Transverse colon (tissue), 4 donors: ENCODE measurements at regions not wholly inside any gene's neighbourhood (a gene's known extent, or its start where the extent isn't known, plus 50 kb on each side); places are given as distances from the start of the nearest gene placed in this dataset.

ENCODE experiments used
- DNase-seq: peaks from one replicate; pipeline ENCODE4 v3.0.0-alpha.2; 2019
- H3K27ac ChIP-seq, 4 donors: fragments of 200-600 bp; sonication (generic); 2 replicates each; pipeline ENCODE4 v1.5.1; 2016 to 2018; ENCODE audit warnings: inconsistent platforms in 4 of 4
- H3K27me3 ChIP-seq: fragments of 200-600 bp; sonication (generic); 2 replicates; pipeline ENCODE4 v1.5.1; 2017; ENCODE audit warnings: inconsistent platforms
- H3K36me3 ChIP-seq, 4 donors: fragments of 200-600 bp; sonication (generic); 2 replicates each; pipeline ENCODE4 v1.5.1; 2017 to 2019; ENCODE audit warnings: inconsistent platforms in 4 of 4
- H3K4me1 ChIP-seq, 4 donors: fragments of 200-600 bp; sonication (generic); 2 replicates each; pipeline ENCODE4 v1.5.1; 2017 to 2020; ENCODE audit warnings: inconsistent platforms in 4 of 4
- H3K4me3 ChIP-seq, 4 donors: fragments of 200-600 bp; sonication (generic); 1 replicate in 1 of 4; 2 replicates in 3 of 4; pipeline versions ENCODE4 v1.5.1 to v1.6.1; 2017 to 2019; ENCODE audit warnings: inconsistent platforms in 4 of 4
- H3K9me3 ChIP-seq, 2 donors: fragments of 200-600 bp; sonication (generic); 2 replicates each; pipeline ENCODE4 v1.5.1; 2017 to 2019; ENCODE audit warnings: inconsistent platforms in 2 of 2
- CTCF ChIP-seq, 5 experiments: fragments of 200-600 bp in 3 of 5; fragments of 450-650 bp in 2 of 5; sonication (generic) in 3 of 5; IDR thresholded peaks; 1 replicate in 2 of 5; 2 replicates in 3 of 5; pipeline ENCODE4 v1.5.1; 2016 to 2017; ENCODE audit warnings: antibody characterized with exemption in 5 of 5, inconsistent platforms in 3 of 5, mild to moderate bottlenecking in 2 of 5, moderate library complexity in 1 of 5
- EP300 ChIP-seq: sonication (generic); formaldehyde crosslinking; IDR thresholded peaks from one replicate; pipeline ENCODE4 v1.6.1; 2017; ENCODE audit warnings: antibody characterized with exemption, low read depth
- POLR2A ChIP-seq: fragments of 450-650 bp; IDR thresholded peaks from one replicate; pipeline ENCODE4 v1.6.1; 2016; ENCODE audit warnings: antibody characterized with exemption, mild to moderate bottlenecking, moderate library complexity
- POLR2AphosphoS5 ChIP-seq, 3 donors: sonication (generic); formaldehyde crosslinking; IDR thresholded peaks; one replicate each; pipeline ENCODE4 v1.6.1; 2016; ENCODE audit warnings: antibody characterized with exemption in 3 of 3
- WGBS, 2 donors: methylation state at CpG; one replicate each; pipeline ENCODE4 v1.1.5; 2018; ENCODE audit warnings: low coverage in 1 of 2; 5-methylcytosine and 5-hydroxymethylcytosine counted together
- in situ Hi-C, 4 donors: fragments of 200-750 bp; cut with MboI; loops; one replicate each; pipeline versions ENCODE4 v1.15.0 to v1.15.1; 2017; ENCODE audit warnings: low sequenced_read_pairs in 3 of 4, low pct_ligation_motif_present in 1 of 4, low pct_unique_long_range_greater_than_20kb in 1 of 4
- intact Hi-C: fragments of 100-400 bp; cut with DNase I; formaldehyde crosslinking; loops from one replicate; pipeline ENCODE4 v1.15.1; 2023; ENCODE audit warnings: low total_unique reads

- H3K4me3 ChIP-seq: no peak overlapping the region
- intact Hi-C loops (no loop called here), in situ Hi-C loops (no loop called here)
- no peaks in the 10 kb centered on the region for H3K36me3 ChIP-seq
- no peak overlapping the region for H3K27ac ChIP-seq
- DNase-seq: no peak
- H3K9me3 ChIP-seq: no peaks in the 10 kb centered on the region
- H3K4me1 ChIP-seq: no peaks in the 10 kb centered on the region
- H3K27me3 ChIP-seq: no peaks in the 10 kb centered on the region
- no peak for TF ChIP-seq CTCF (IDR thresholded peaks at IDR 0.05)
- no peak for TF ChIP-seq POLR2A
- no peak for TF ChIP-seq POLR2AphosphoS5 (IDR thresholded peaks at IDR 0.05)
- TF ChIP-seq EP300: no peak
- WGBS, 2 donors: 67 to 84% methylated on average over 2 of the region's 2 CpGs
These were observed 759.4 kb upstream of the GBE1 start for GRCh38 chr3:82520846-82521245.

GRCh38 chr3:82509951-82510603, 748.6 kb upstream of the GBE1 start:
- no peak overlapping the region for H3K27ac ChIP-seq
- H3K27me3 ChIP-seq: no peaks in the 10 kb centered on the region
- intact Hi-C loops (no loop called here), in situ Hi-C loops (no loop called here)
- DNase-seq: no peak
- no peaks in the 10 kb centered on the region for H3K36me3 ChIP-seq
- no peaks in the 10 kb centered on the region for H3K9me3 ChIP-seq
- no peaks in the 10 kb centered on the region for H3K4me1 ChIP-seq
- WGBS, 2 donors: 86 to 90% methylated on average over 4 to 16 of the region's 16 CpGs
- no peak overlapping the region for H3K4me3 ChIP-seq
- TF ChIP-seq POLR2A (no peak), POLR2AphosphoS5 (IDR thresholded peaks at IDR 0.05) (no peak), CTCF (IDR thresholded peaks at IDR 0.05) (no peak), EP300 (no peak)

GRCh38 chr3:82509106-82509842, 747.8 kb upstream of the GBE1 start:
- 90% methylated on average over 9 of the region's 9 CpGs; no CpG with 5 or more reads in 1 of the 2 donors for WGBS, 2 donors

GRCh38 chr3:82506204-82506603, 744.8 kb upstream of the GBE1 start:
- Histone ChIP-seq H3K27ac (no peak overlapping the region), H3K4me3 (no peak overlapping the region), H3K36me3 (no peaks in the 10 kb centered on the region), H3K9me3 (no peaks in the 10 kb centered on the region), H3K27me3 (no peaks in the 10 kb centered on the region), H3K4me1 (no peaks in the 10 kb centered on the region)
- WGBS, 2 donors: 82 to 100% methylated on average over 1 to 6 of the region's 6 CpGs
- in situ Hi-C loops (no loop called here), intact Hi-C loops (no loop called here)
- DNase-seq: no peak
- no peak for TF ChIP-seq CTCF (IDR thresholded peaks at IDR 0.05)
- no peak for TF ChIP-seq POLR2A
- no peak for TF ChIP-seq EP300
- TF ChIP-seq POLR2AphosphoS5 (IDR thresholded peaks at IDR 0.05): no peak

More at GRCh38 chr3:82509106-82509842, 747.8 kb upstream of the GBE1 start:
- Histone ChIP-seq H3K4me1 (no peaks in the 10 kb centered on the region), H3K9me3 (no peaks in the 10 kb centered on the region), H3K4me3 (no peak overlapping the region), H3K27ac (no peak overlapping the region), H3K27me3 (no peaks in the 10 kb centered on the region), H3K36me3 (no peaks in the 10 kb centered on the region)
- intact Hi-C loops (no loop called here), in situ Hi-C loops (no loop called here)
- DNase-seq: no peak
- no peak for TF ChIP-seq EP300
- TF ChIP-seq POLR2A: no peak
- no peak for TF ChIP-seq POLR2AphosphoS5 (IDR thresholded peaks at IDR 0.05)
